ENCODE measurements at regions not wholly inside any gene's neighbourhood (a gene's known extent, or its start where the extent isn't known, plus 50 kb on each side); places are given as distances from the start of the nearest gene placed in this dataset.
A peak's percentile ranks its signal among the peaks of the same experiment; 100 is the strongest.

DNA sequence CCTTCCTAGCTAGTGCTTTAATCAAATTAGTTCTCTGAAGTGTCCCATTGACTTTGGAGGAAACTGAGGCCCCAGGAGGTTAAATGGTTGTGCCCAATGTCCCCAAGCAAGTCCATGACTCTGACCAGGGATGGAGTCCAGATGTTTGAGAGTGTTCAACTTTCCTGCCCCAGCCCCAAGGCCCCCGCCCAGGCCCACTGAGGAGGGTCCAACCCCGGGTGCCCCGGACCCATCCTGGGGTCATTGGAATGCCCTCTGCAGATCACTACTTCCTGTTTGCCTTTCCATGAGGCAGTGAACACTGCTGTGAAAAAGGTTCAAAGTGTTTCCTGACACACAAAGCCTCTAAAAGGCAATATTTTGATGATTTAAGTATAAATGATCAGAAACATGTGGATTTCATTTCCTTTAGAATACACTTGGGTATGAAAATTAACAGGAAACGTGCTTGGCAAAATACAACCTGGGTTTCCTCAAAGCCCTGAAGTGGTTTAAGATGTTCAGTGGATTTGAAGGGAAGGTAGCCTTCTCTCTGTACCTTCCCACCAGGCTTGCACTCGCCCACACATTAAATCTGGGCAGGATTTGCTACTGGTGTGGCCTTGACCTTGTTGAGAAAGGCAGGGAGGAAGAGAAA lies 335.7 kb downstream of the TSHZ3 start:
- Histone ChIP-seq H3K4me1 (ENCODE audit: insufficient read depth) (no peaks in the 10 kb centered on the region), H3K4me2 (no peak overlapping the region), H3K27ac (no peak overlapping the region), H2AFZ (no peak overlapping the region), H3K36me3 (replicated peaks; ENCODE audit: insufficient read depth, low read depth) (no peaks in the 10 kb centered on the region), H3K9me3 (ENCODE audit: low read depth) (no peaks in the 10 kb centered on the region), H4K20me1 (ENCODE audit: insufficient read depth, poor library complexity, severe bottlenecking) (no peaks in the 10 kb centered on the region), H3K9me2 (replicated peaks; ENCODE audit: insufficient read depth) (no peaks in the 10 kb centered on the region), H3K79me2 (no peaks in the 10 kb centered on the region), H3K4me3 (no peak overlapping the region), H3K27me3 (no peaks in the 10 kb centered on the region)
- no peak for DNase-seq (ENCODE audit: low spot score)
- 75% methylated on average over 5 of the region's 5 CpGs for WGBS (ENCODE audit: low lambda C conversion rate, missing lambda C conversion rate)
- no peak for TF ChIP-seq EZH2phosphoT487 (IDR thresholded peaks at IDR 0.05; ENCODE audit: low read depth, severe bottlenecking, unreplicated experiment)
- TF ChIP-seq, protein P1, sequence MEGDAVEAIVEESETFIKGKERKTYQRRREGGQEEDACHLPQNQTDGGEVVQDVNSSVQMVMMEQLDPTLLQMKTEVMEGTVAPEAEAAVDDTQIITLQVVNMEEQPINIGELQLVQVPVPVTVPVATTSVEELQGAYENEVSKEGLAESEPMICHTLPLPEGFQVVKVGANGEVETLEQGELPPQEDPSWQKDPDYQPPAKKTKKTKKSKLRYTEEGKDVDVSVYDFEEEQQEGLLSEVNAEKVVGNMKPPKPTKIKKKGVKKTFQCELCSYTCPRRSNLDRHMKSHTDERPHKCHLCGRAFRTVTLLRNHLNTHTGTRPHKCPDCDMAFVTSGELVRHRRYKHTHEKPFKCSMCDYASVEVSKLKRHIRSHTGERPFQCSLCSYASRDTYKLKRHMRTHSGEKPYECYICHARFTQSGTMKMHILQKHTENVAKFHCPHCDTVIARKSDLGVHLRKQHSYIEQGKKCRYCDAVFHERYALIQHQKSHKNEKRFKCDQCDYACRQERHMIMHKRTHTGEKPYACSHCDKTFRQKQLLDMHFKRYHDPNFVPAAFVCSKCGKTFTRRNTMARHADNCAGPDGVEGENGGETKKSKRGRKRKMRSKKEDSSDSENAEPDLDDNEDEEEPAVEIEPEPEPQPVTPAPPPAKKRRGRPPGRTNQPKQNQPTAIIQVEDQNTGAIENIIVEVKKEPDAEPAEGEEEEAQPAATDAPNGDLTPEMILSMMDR (IDR thresholded peaks at IDR 0.05; ENCODE audit: poor library complexity) = no peak
- no peak for TF ChIP-seq EZH2 (IDR thresholded peaks at IDR 0.05; ENCODE audit: borderline replicate concordance)

DNA sequence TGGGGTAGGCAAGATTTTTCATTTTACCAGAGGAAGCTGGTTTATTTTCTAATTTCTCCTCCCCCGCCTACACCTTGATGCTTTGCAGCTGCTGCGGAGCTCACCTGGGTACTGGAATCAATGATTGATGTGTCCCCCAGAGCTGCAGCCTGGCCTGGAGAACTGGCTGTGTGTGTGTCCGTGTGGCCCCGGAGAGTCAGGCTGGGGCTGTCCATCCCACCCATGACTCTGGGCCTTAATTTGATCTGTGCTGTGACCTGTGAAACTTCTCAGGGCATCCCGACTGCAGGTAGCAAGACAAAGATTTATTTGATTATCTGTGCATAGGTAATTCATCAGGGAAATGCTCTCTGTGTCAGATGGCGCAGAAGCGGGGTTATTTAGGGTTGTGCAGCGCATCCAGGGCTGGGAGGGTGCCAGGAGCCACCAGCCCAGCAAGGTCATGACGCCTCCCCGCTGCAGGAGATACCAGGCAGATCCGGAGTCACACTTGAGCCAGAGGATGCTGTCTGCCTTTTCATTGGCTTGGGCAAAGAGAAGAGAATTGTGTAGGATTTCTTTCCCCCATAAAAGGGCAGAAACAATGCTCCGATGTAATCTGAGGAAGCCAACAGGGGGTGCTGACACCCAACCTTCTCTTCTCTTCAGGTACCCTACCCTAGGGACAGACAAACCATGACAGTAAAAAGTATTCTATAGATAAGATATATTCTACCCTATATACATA lies 346.6 kb downstream of the TSHZ3 start:
- 79% methylated on average over 11 of the region's 12 CpGs for WGBS (ENCODE audit: low lambda C conversion rate, missing lambda C conversion rate)
- H4K20me1 ChIP-seq (ENCODE audit: insufficient read depth, poor library complexity, severe bottlenecking) = no peaks in the 10 kb centered on the region
- H3K9me2 ChIP-seq (replicated peaks; ENCODE audit: insufficient read depth) = no peaks in the 10 kb centered on the region
- no peak overlapping the region for H2AFZ ChIP-seq
- no peaks in the 10 kb centered on the region for H3K36me3 ChIP-seq (replicated peaks; ENCODE audit: insufficient read depth, low read depth)
- H3K79me2 ChIP-seq = no peaks in the 10 kb centered on the region
- no peak overlapping the region for H3K27ac ChIP-seq
- H3K4me2 ChIP-seq = no peak overlapping the region
- no peaks in the 10 kb centered on the region for H3K27me3 ChIP-seq
- no peaks in the 10 kb centered on the region for H3K4me1 ChIP-seq (ENCODE audit: insufficient read depth)
- no peak for DNase-seq (ENCODE audit: low spot score)
- H3K9me3 ChIP-seq (ENCODE audit: low read depth) = no peaks in the 10 kb centered on the region
- TF ChIP-seq EZH2phosphoT487 (IDR thresholded peaks at IDR 0.05; ENCODE audit: low read depth, severe bottlenecking, unreplicated experiment) (no peak), EZH2 (IDR thresholded peaks at IDR 0.05; ENCODE audit: borderline replicate concordance) (no peak)
- TF ChIP-seq, protein P1 (IDR thresholded peaks at IDR 0.05; ENCODE audit: poor library complexity) = peak; percentile 11
- no peak overlapping the region for H3K4me3 ChIP-seq

DNA sequence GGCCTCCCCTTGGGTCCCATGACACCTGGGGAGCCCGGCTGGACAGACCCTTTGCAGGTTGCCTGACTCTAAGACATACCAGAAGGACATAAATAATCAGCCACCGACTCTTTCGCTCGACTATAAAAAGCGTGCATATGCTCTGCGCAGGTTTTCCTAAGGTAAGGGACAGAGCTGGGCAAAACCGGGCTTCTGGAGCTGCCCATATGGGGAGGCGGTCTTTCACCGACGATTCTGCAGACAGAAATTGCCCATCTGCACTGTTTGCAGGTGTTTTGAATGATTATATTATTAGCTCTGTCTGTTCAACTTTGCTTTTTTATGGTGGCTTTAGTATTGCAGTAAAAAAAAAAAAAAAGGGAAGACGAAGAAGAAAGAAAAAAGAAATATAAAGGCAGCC lies 347.2 kb downstream of the TSHZ3 start:
- Histone ChIP-seq H3K4me1 (ENCODE audit: insufficient read depth) (no peaks in the 10 kb centered on the region), H3K4me3 (no peak overlapping the region), H3K9me3 (ENCODE audit: low read depth) (no peaks in the 10 kb centered on the region), H3K27me3 (no peaks in the 10 kb centered on the region), H3K9me2 (replicated peaks; ENCODE audit: insufficient read depth) (no peaks in the 10 kb centered on the region), H3K27ac (no peak overlapping the region), H2AFZ (no peak overlapping the region), H3K79me2 (no peaks in the 10 kb centered on the region), H4K20me1 (ENCODE audit: insufficient read depth, poor library complexity, severe bottlenecking) (no peaks in the 10 kb centered on the region), H3K36me3 (replicated peaks; ENCODE audit: insufficient read depth, low read depth) (no peaks in the 10 kb centered on the region), H3K4me2 (no peak overlapping the region)
- 81% methylated on average over 11 of the region's 11 CpGs for WGBS (ENCODE audit: low lambda C conversion rate, missing lambda C conversion rate)
- TF ChIP-seq, protein P1 (IDR thresholded peaks at IDR 0.05; ENCODE audit: poor library complexity) = no peak
- TF ChIP-seq EZH2phosphoT487 (IDR thresholded peaks at IDR 0.05; ENCODE audit: low read depth, severe bottlenecking, unreplicated experiment) = no peak
- no peak for TF ChIP-seq EZH2 (IDR thresholded peaks at IDR 0.05; ENCODE audit: borderline replicate concordance)
- DNase-seq (ENCODE audit: low spot score) = no peak

All from hepatocyte (in vitro differentiated cells).